CD4-positive, alpha-beta T cell treated with Interferon gamma for 1 hour (primary cell): ENCODE measurements at regions not wholly inside any gene's neighbourhood (a gene's known extent, or its start where the extent isn't known, plus 50 kb on each side); places are given as distances from the start of the nearest gene placed in this dataset.
A peak's percentile ranks its signal among the peaks of the same experiment; 100 is the strongest.
"Not testable (repeated sequence)": the region's sequence is repeated elsewhere in the genome, so short reads cannot be mapped to it uniquely, and the experiment has no call there.

Source experiments
- DNase-seq: peaks from one replicate; pipeline ENCODE4 v3.0.0-alpha.2; 2020

DNA sequence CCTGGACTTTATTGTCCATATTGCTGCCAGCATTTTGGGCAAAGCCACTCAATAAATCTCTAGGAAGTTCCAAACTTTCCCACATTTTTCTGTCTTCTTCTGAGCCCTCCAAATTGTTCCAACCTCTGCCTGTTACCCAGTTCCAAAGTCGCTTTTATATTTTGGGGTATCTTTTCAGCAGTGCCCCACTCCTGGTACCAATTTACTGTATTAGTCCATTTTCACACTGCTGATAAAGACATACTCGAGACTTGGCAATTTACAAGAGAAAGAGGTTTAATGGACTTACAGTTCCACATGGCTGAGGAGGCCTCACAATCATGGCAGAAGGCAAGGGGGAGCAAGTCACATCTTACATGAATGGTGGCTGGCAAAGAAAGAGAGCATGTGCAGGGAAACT lies 53.4 kb downstream of the AHSP start:
- not testable (repeated sequence) for DNase-seq

DNA sequence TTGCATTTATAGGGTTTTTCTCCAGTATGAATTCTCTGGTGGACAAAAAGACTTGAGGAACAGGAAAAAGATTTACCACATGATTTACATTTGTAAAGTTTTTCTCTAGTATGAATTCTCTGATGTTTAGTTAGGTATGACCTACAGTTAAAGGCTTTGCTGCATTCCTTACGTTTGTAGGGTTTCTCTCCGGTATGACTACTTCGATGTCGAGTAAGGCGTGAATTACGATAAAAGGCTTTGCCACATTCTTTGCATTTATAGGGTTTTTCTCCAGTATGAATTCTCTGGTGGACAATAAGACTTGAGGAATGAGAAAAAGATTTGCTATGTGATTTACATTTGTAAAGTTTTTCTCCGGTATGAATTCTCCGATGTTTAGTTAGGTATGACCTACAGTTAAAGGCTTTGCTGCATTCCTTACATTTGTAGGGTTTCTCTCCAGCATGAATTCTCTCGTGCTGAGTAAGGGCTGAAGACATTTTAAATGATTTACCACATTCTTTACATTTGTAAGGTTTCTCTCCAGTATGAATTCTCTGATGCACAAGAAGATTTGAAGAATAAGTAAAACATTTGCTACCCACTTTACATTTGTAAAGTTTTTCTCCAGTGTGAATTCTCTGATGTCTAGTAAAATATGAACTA lies 74.2 kb downstream of the AHSP start:
- not testable (repeated sequence) for DNase-seq

DNA sequence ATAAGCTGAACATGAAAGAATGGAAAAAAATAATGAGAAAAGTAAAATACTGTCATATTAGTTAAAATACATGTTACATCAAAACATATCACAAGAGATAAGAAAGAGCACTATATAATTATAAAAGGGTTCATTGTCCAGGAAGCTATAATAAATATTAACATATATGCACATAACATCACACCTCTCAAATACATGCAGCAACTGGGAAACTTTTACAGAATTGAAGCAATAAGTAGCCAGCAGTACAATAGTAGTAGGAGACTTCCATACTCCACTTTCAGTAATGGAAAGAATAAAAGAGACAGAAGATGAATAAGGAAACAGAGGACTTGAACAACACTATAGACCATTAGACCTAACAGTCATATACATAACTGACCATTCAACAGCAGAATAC lies 90.4 kb downstream of the AHSP start:
- no peak for DNase-seq

DNA sequence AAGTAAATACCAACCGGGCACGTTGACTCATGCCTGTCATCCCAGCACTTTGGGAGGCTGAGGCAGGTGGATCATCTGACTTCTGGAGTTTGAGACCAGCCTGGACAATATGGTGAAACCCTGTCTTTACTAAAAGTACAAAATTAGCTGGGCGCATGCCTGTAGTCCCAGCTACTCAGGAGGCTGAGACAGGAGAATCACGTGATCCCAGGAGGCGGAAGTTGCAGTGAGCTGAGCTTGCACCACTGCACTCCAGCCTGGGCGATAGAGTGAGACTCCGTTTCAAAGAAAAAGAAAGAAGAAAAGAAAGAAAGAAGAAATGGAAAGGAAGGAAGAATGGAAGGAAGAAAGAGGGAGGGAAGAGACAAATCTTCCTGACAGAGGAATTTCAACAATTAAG lies 108.7 kb downstream of the AHSP start:
- DNase-seq: no peak

DNA sequence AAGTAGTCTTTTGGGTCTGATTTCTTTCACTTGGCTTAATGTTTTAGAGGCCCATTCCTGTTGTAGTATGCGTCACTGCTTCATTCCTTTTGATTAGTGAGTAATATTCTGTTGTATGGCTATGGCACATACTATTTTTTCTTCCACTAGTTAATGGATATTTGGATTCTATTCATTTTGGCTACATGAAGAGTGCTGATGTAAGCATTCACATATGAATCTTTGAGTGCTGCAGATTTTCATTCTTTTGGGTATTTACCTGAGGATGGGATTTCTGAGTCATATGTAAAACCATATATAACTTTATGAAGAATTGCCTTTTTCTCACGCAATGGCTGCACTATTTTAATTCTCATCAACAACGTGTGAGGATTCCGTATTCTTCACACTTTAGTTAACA lies 113.6 kb downstream of the AHSP start:
- DNase-seq: no peak

DNA sequence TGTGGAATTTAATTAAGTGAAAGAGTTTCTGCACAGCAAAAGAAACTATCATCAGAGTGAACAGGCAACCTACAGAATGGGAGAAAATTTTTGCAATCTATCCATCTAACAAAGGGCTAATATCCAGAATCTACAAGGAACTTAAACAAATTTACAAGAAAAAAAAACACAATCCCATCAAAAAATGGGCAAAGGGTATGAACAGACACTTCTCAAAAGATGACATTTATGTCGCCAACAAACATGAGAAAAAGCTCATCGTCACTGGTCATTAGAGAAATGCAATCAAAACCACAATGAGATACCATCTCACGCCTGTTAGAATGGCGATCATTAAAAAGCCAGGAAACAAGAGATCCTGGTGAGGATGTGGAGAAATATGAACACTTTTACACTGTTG lies 128.0 kb downstream of the AHSP start:
- not testable (repeated sequence) for DNase-seq

DNA sequence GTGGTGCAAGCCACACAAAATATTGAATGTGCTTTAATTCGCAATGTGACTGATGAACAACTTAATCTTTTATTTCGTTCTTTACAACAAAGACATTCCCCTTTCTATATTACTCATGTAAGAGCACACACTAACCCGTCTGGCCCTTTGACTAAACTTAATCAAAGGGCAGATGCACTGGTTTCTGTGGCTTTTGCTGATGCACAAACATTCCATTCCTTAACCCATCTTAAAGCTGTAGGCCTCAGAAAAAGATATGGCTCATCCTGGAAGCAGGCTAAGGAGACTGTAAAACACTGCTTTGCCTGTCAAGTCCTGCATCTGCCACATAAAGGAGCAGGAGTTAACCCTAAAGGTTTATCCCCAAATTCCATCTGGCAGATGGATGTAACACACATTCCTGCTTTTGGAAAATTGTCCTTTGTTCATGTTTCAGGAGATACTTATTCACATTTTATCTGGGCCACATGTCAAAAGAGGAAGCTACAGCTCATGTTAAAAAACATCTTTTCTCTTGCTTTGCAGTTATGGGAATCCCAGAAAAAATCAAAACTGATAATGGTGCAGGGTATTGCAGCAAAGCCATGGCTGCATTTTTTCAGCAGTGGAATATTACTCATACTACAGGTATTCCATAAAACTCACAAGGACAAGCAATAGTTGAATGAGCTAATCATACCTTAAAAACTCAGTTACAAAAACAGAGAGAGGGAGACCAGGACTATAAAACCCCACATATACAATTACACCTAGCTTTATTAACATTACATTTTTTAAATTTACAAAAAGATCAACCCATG lies 137.2 kb downstream of the AHSP start:
- no peak for DNase-seq

DNA sequence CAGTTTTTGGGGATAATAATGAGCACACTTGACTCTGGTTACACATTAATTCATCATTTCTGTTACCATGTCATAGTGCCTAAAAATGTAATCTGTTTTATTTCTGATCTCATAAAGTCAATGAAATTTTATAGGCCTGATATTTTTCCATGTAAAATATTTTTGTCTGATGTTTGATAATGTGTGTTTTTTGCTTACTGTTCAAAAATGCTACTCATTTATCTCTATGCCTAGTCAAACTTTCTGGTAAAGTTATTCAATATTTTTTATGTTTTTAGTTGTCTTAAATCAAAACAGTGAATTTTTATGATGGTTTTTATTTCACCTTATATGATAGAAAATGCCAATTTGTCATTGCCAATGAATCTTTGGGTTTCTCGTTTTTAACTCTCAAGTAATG lies 147.0 kb downstream of the AHSP start:
- DNase-seq: no peak

DNA sequence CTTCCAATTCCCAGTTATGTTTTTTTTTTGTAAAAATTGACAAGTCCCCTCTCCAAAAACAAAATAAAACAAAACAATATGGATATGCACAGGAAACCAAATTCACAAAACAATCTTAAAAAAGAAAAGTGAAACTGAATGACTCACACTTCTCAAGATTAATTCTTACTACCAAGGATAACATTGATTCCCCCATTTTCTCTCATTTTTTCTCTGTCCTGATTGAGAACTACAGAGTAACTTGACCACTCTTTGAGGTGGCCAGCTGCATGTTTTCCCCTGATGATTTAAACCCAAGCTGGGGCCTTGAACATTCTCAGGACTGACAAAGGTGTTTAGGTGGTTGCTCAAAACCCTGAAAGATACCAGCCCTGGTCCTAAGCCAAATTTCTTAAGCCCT lies 149.0 kb downstream of the AHSP start:
- no peak for DNase-seq

DNA sequence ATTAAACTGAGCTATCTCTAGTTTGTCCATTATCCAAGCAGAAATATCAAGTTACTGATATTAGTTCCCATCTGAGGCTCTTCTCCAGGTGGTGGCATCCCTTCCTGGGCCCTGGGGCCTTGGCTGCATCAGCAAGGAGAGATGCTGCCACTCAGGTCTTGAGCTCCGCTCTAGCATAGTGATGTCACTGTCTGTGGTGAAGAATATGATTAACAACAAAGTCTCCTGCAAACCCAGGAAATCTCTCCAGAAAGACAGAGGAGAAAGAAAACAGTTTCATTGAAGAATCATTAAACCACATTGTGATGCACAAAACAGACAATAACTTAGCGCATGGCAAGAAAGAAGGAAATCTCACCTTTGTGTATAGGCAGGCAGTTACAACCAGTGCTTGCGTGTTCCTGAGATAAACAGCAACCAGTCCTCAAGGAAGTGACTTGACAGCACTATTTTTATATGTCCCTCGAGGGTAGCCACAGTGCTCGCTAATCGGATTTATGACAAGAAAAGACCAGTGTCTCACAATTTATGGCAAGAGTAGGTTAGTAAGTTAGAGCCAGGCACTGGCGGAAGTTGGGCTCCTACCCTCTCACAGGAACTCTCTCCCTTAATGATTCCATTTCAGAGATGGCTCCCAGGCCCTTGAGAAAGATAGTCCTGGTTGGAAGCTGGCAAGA lies 151.1 kb downstream of the AHSP start:
- DNase-seq: no peak

DNA sequence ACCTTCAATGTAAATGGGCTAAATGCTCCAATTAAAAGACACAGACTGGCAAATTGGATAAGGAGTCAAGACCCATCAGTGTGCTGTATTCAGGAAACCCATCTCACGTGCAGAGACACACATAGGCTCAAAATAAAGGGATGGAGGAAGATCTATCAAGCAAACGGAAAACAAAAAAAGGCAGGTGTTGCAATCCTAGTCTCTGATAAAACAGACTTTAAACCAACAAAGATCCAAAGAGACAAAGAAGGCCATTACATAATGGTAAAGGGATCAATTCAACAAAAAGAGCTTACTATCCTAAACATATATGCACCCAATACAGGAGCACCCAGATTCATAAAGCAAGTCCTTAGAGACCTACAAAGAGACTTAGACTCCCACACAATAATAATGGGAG lies 161.6 kb downstream of the AHSP start:
- not testable (repeated sequence) for DNase-seq

DNA sequence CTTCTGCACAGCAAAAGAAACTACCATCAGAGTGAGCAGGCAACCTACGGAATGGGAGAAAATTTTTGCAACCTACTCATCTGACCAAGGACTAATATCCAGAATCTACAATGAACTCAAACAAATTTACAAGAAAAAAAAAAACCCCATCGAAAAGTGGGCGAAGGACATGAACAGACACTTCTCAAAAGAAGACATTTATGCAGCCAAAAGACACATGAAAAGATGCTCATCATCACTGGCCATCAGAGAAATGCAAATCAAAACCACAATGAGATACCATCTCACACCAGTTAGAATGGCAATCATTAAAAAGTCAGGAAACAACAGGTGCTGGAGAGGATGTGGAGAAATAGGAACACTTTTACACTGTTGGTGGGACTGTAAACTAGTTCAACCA lies 164.6 kb downstream of the AHSP start:
- DNase-seq: not testable (repeated sequence)

DNA sequence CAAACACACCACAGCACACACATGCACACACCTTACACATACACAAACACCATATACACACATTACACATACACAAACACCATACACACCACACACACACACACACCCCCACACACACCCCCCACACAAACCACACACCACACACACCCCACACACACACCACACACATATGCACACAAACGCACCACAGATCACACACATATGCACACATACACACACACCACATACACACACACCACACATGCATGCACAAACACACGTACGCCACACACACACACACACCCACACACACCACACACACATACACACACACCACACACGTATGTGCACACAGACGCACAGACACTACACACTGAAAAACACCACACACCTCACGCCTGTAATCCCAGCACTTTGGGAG lies 166.0 kb downstream of the AHSP start:
- DNase-seq: no peak

DNA sequence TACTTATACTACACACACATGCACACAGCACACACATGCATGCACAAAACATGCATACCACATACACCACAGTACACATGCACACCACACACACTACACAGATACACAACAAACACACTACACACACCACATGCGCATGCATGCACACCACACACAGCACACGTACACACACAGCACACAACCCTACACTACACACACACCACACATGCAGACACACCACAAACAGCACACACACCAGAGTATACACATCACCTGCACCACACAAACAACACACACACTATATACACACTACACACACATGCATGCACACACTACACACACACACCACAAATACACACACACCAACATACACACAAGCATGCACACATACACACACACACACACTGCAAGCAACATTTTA lies 166.8 kb downstream of the AHSP start:
- no peak for DNase-seq

DNA sequence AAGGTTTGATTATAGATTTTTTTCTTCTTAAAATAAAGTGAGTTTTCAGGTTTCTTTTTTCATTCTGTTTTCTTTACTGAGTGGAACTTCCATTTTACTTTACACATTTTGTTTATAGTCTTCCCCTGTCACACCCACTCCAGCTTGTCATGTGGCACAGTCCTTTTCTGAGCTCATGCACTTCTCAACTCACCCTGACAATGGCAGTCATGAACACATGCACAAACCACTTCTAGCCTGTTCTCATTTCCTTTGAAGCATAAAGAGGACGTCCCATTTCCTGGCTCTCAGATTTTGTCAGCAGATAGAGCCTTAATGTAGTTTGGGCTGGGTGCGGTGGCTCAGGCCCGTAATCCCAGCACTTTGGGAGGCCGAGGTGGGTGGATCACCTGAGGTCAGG lies 168.0 kb downstream of the AHSP start:
- peak; percentile 68 for DNase-seq

DNA sequence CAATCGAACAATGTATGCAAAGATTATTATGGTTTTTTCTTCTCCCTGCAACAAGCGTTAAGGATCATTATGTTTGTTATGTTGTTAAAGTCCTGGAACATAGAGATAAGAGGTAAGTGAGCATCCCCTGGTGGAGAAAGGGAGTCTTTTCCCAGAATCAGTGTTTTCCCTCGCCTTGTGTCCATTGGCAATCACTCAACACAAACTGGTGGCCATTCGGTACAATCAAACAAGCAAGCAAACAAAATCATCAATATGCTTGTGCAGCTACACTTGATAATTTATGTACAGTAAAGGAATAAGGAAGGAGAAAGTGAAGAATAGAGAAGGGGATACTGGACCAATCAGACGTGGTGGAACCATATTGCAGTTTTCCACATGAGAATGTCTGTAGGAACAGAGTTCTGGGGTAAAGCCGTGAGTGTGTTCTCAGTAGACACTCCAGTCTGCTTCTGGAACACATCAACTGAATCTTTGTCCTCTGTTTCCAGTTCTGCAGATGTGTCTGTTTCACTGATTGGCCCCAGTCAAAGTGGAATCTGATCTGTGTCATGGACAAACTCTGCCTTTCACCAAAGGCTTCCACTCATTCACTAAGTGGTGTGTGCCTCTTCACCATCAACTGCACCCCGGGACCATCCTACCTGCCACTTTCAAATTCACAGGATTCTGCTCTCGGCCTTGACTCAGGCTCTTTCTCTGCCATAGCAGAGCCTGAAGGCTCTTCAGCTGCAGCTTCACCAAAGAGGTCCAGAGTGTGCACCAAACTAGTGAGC lies 169.5 kb downstream of the AHSP start:
- no peak for DNase-seq

DNA sequence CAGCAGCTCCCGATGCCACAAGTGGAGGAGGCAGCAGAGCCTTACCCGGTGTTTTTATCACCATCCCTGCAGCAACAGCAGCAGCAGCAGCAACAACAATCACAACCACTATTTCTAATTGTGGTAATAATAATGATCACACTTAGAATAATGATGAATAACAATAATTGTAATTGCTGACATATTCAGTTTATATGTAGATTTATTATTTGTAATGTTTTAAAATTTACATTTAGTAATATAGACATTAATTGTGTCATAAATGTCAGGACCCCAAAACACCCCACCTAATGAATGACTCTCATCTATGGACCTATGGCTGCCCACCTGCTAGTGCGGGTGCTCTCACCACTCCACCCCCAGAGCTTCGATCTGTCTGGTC lies 170.0 kb downstream of the AHSP start:
- no peak for DNase-seq

DNA sequence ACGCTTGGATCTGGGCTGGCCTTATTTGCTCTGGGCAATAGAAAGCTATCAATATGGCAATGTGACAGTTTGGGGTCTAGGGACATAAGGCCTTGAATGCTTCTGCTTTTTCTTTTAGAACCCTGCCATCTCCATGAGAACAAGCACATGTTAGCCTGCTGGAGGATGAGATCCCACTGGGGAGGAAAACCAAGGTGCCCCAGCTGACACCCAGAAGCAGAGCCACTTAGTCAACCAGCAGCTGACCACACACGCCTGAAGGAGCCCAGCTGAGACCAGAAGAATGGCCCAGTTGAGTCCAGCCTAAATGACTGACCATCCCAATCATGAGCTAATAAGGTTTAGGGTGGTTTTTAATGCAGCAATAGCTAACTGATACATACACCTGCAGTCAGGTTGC lies 171.2 kb downstream of the AHSP start:
- DNase-seq: no peak

DNA sequence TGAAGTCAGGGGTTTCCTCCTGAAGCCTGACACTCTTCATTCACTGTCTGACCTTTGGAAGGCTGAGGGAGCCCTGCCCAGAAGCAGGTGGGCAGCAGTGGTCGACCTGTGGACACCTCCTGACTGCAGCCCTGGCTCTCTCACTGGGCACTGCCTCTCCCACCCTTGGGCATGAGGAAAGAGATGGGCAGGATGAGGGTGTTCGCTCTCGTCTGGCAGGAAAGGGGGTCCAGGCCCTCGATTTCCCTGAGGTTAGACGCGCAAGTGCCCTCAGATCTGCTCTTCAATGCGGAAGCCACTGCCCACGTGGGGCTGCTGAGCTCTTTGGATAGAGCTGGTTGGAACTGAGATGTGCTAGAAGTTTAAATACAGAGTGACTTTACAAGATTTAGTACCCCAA lies 171.9 kb downstream of the AHSP start:
- no peak for DNase-seq

DNA sequence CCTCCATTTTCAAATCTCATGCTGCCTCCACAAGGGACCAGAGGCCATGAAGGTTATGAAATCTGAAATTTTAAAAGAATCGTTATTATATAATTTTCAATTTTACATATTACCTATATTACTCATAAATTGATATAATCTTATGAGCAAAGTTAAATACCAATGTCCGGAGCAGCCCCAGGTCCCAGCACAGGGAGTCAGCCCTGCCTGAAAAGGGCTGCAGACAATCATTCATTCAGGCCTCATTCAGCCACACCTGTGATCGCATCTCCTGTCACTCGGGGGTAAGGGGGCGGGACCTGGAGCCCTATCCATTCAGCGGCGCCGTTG lies 172.5 kb downstream of the AHSP start:
- DNase-seq: no peak

DNA sequence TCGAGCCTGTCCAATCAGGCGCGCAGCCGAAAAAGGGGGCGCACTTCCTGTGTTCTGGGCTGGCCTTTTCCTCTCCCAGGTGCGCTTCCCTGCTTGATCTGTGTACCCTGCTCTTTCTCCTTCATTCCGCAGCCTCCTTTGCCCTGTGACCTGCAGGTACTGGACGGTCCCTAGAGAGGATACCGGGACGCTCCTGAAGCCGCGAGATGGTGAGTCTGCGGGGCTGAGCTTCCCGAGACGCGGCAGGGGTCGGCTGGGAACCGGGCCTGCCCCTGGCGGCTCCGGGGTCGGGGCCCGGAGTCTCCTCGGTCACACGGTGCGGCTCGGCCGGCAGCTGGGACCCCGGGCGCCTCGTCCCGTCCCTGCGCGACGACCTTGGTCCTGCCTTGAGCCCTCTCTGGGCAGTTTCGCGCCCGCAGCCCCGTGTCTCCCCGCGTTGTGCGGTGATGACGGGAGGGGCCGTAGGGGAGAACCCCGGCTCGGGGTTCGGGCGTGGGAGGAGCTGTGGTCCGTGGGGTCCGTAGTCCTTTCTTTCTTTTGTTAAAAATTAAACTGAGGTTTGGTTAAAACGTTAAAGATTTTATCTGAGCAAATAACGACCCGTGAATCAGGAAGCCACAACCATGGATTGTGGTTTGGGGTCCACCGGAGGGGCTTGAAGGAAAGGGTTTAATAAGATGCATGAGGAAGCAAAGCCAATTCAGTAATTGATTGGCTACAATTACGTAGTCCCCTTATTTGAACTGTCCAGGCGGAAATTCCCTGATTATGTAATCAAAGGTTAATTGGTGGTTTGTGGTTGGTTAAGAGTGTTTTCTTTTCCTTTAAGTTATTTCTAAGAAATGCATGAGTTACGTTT lies 172.8 kb upstream of the ZNF267 start:
- peak; percentile 87 for DNase-seq

DNA sequence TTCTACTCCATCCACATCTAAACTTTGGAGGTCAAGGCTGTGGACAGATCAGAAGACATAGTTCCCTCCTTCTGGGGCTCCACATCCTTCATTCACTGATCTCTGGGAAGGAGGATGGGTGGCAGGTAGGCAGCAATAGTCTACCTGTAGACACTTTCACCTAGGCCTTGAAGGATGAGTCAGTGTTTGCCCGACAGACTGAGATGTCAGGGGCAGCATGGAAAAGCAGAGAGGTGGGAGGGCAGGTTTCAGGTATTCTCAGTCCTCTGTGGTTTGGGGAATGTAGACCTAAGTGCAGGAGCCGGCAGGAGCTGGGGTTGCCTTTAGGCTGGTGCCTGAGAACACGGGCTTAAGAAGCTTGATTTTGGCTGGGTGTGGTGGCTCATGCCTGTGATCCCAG lies 171.9 kb upstream of the ZNF267 start:
- no peak for DNase-seq

DNA sequence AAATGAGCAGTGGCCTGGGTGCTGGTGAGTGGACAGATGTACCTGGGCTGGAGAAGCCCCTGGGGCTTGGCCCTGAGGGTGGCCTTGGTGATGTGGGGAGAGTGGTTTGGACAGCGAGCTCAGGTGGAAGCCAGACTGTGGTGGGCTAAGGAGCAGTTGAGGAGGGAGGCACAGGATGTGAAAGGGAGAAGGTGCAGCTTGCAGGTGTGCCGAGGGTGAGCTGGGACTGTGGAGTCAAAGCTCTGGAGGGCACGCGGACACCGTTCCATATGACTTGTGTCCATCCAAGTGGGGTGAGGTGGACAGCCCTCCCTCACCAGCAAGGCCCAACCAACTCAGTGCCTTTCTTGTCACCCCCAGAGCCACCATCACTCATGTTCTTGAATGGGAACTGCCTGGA lies 170.8 kb upstream of the ZNF267 start:
- DNase-seq: no peak
